ENCODE measurements at regions not wholly inside any gene's neighbourhood (a gene's known extent, or its start where the extent isn't known, plus 50 kb on each side); places are given as distances from the start of the nearest gene placed in this dataset.
"Not testable (repeated sequence)": the region's sequence is repeated elsewhere in the genome, so short reads cannot be mapped to it uniquely, and the experiment has no call there.

GRCh38 chr16:26990384-26991120 lies 76.2 kb upstream of the C16orf82 start:
- not testable (repeated sequence) for DNase-seq, H3K27ac Mint-ChIP-seq, H3K36me3 Mint-ChIP-seq, H3K4me1 Mint-ChIP-seq, H3K4me3 Mint-ChIP-seq, H3K9me3 Mint-ChIP-seq
- CTCF ChIA-PET = interaction anchor here (1.4 kb wide), 1 partner anchor 10 kb away, joined by 3 read pairs; no protein-coding TSS in a partner anchor
- H3K27me3 Mint-ChIP-seq = peaks cover 13% of the 10 kb centered on the region

GRCh38 chr16:26992666-26993349 lies 73.9 kb upstream of the C16orf82 start:
- Mint-ChIP-seq H3K27ac (no peak overlapping the region), H3K9me3 (no peaks in the 10 kb centered on the region), H3K4me3 (no peak overlapping the region), H3K36me3 (no peaks in the 10 kb centered on the region), H3K27me3 (peaks cover 22% of the 10 kb centered on the region), H3K4me1 (no peaks in the 10 kb centered on the region)
- CTCF ChIA-PET = no interaction called here
- DNase-seq = no peak

- Mint-ChIP-seq H3K27me3 (peaks cover 17% of the 10 kb centered on the region), H3K36me3 (no peaks in the 10 kb centered on the region), H3K4me1 (no peaks in the 10 kb centered on the region), H3K27ac (no peak overlapping the region), H3K9me3 (no peaks in the 10 kb centered on the region), H3K4me3 (no peak overlapping the region)
- CTCF ChIA-PET = no interaction called here
- no peak for DNase-seq
Observed at GRCh38 chr16:26993511-26993910, 73.2 kb upstream of the C16orf82 start.

- no peaks in the 10 kb centered on the region for H3K36me3 Mint-ChIP-seq
- H3K4me3 Mint-ChIP-seq = no peak overlapping the region
- no peaks in the 10 kb centered on the region for H3K9me3 Mint-ChIP-seq
- CTCF ChIA-PET = interaction anchor here (0.6 kb wide), 1 partner anchor 15 kb away, joined by 3 read pairs; no protein-coding TSS in a partner anchor
- no peaks in the 10 kb centered on the region for H3K4me1 Mint-ChIP-seq
- H3K27ac Mint-ChIP-seq = no peak overlapping the region
- DNase-seq = no peak
- H3K27me3 Mint-ChIP-seq = peaks cover 17% of the 10 kb centered on the region
Observed at GRCh38 chr16:26993963-26994362, 72.8 kb upstream of the C16orf82 start.

- Mint-ChIP-seq H3K36me3 (no peaks in the 10 kb centered on the region), H3K4me1 (no peaks in the 10 kb centered on the region), H3K9me3 (no peaks in the 10 kb centered on the region), H3K27ac (no peak overlapping the region), H3K4me3 (no peak overlapping the region), H3K27me3 (peaks cover 24% of the 10 kb centered on the region)
- no peak for DNase-seq
- CTCF ChIA-PET = interaction anchor here (0.6 kb wide), 1 partner anchor 496 kb away, joined by 3 read pairs; no protein-coding TSS in a partner anchor
Observed at GRCh38 chr16:26995522-26995921, 71.2 kb upstream of the C16orf82 start.

- no peak for DNase-seq
- Mint-ChIP-seq H3K36me3 (no peaks in the 10 kb centered on the region), H3K4me3 (no peak overlapping the region), H3K27ac (no peak overlapping the region), H3K9me3 (no peaks in the 10 kb centered on the region), H3K27me3 (peaks cover 17% of the 10 kb centered on the region), H3K4me1 (no peaks in the 10 kb centered on the region)
- CTCF ChIA-PET = no interaction called here
Observed at GRCh38 chr16:27005386-27005785, 61.3 kb upstream of the C16orf82 start.
